Parathyroid adenoma (tissue), 2 donors: ENCODE measurements at regions not wholly inside any gene's neighbourhood (a gene's known extent, or its start where the extent isn't known, plus 50 kb on each side); places are given as distances from the start of the nearest gene placed in this dataset.

Experiments used
- H2AFZ ChIP-seq: fragments of 300-600 bp; sonication (generic); one replicate; pipeline ENCODE4 v1.7.0; 2017; ENCODE audit warnings: antibody characterized with exemption, mild to moderate bottlenecking
- H3K27ac ChIP-seq: fragments of 300-600 bp; sonication (generic); one replicate; pipeline ENCODE4 v1.7.0; 2017
- H3K27me3 ChIP-seq: fragments of 300-600 bp; sonication (generic); one replicate; pipeline ENCODE4 v1.7.0; 2017; ENCODE audit warnings: low read length; ENCODE audit not compliant: control insufficient read depth, insufficient read depth
- H3K36me3 ChIP-seq: fragments of 300-600 bp; sonication (generic); one replicate; pipeline ENCODE4 v1.7.0; 2017; ENCODE audit warnings: low read length; ENCODE audit not compliant: control insufficient read depth, insufficient read depth
- H3K4me1 ChIP-seq: fragments of 300-600 bp; sonication (generic); one replicate; pipeline ENCODE4 v1.7.0; 2017; ENCODE audit warnings: control low read depth
- H3K4me2 ChIP-seq: fragments of 300-600 bp; sonication (generic); one replicate; pipeline ENCODE4 v1.7.0; 2017; ENCODE audit warnings: low read length
- H3K4me3 ChIP-seq: fragments of 300-600 bp; sonication (generic); one replicate; pipeline ENCODE4 v1.7.0; 2017; ENCODE audit warnings: low read depth, low read length
- H3K79me2 ChIP-seq: fragments of 300-600 bp; sonication (generic); one replicate; pipeline ENCODE4 v1.7.0; 2017; ENCODE audit warnings: control low read depth
- H3K9ac ChIP-seq: fragments of 300-600 bp; sonication (generic); one replicate; pipeline ENCODE4 v1.7.0; 2017; ENCODE audit warnings: mild to moderate bottlenecking
- H3K9me3 ChIP-seq: fragments of 300-600 bp; sonication (generic); one replicate; pipeline ENCODE4 v1.7.0; 2017; ENCODE audit warnings: low read length; ENCODE audit not compliant: control insufficient read depth
- CTCF ChIP-seq: fragments of 300-600 bp; sonication (generic); IDR thresholded peaks from one replicate; pipeline ENCODE4 v1.7.0; 2017; ENCODE audit warnings: antibody characterized with exemption, mild to moderate bottlenecking
- donor health status: primary hyperparathyroidism.

- no peak overlapping the region for H3K4me3 ChIP-seq
- H3K79me2 ChIP-seq: no peaks in the 10 kb centered on the region
- H3K9me3 ChIP-seq: no peaks in the 10 kb centered on the region
- H3K9ac ChIP-seq: no peak overlapping the region
- H2AFZ ChIP-seq: no peak overlapping the region
- no peaks in the 10 kb centered on the region for H3K27me3 ChIP-seq
- TF ChIP-seq CTCF: no peak
- no peak overlapping the region for H3K27ac ChIP-seq
- no peaks in the 10 kb centered on the region for H3K36me3 ChIP-seq
- H3K4me1 ChIP-seq: no peaks in the 10 kb centered on the region
- H3K4me2 ChIP-seq: no peak overlapping the region
Measured at GRCh38 chr16:7921345-7921744, 588.7 kb downstream of the RBFOX1 start.

- Histone ChIP-seq H3K9ac (no peak overlapping the region), H3K9me3 (no peaks in the 10 kb centered on the region), H3K36me3 (no peaks in the 10 kb centered on the region), H3K4me2 (no peak overlapping the region), H3K27me3 (no peaks in the 10 kb centered on the region), H3K27ac (no peak overlapping the region), H3K4me3 (no peak overlapping the region), H2AFZ (no peak overlapping the region), H3K79me2 (no peaks in the 10 kb centered on the region), H3K4me1 (no peaks in the 10 kb centered on the region)
- no peak for TF ChIP-seq CTCF
Measured at GRCh38 chr16:7919782-7920181, 587.1 kb downstream of the RBFOX1 start.

- no peak for TF ChIP-seq CTCF
- H3K4me3 ChIP-seq: no peak overlapping the region
- no peaks in the 10 kb centered on the region for H3K27me3 ChIP-seq
- no peak overlapping the region for H3K9ac ChIP-seq
- H3K9me3 ChIP-seq: no peaks in the 10 kb centered on the region
- H3K4me2 ChIP-seq: no peak overlapping the region
- no peaks in the 10 kb centered on the region for H3K79me2 ChIP-seq
- H3K27ac ChIP-seq: no peak overlapping the region
- H3K4me1 ChIP-seq: no peaks in the 10 kb centered on the region
- H3K36me3 ChIP-seq: no peaks in the 10 kb centered on the region
- H2AFZ ChIP-seq: no peak overlapping the region
Measured at GRCh38 chr16:7914748-7915147, 582.1 kb downstream of the RBFOX1 start.

DNA sequence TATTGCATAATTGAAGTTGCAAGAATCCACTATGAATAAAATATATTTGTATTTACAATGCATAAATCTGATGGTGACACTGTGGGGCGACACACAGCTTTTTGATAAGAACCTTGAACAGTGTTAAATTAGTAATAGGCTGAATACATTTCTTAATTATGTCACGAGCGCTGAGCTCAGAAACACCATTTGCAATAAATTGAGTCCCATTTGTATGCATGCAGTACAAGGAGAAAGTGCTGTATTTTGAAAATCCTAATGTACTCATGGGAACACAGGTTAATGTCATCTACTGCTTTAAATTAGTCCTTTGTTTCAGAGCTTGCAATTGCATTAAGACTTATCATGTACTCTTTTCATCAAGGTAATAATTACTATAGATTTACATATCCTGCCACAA is 579.5 kb downstream of the RBFOX1 start:
- Histone ChIP-seq H3K4me3 (no peak overlapping the region), H3K4me2 (no peak overlapping the region), H3K4me1 (no peaks in the 10 kb centered on the region), H3K9ac (no peak overlapping the region), H3K27ac (no peak overlapping the region), H2AFZ (no peak overlapping the region), H3K36me3 (no peaks in the 10 kb centered on the region), H3K27me3 (no peaks in the 10 kb centered on the region), H3K79me2 (no peaks in the 10 kb centered on the region), H3K9me3 (no peaks in the 10 kb centered on the region)
- TF ChIP-seq CTCF: no peak

- Histone ChIP-seq H3K27ac (no peak overlapping the region), H3K79me2 (no peaks in the 10 kb centered on the region), H3K9me3 (no peaks in the 10 kb centered on the region), H2AFZ (no peak overlapping the region), H3K9ac (no peak overlapping the region), H3K4me1 (no peaks in the 10 kb centered on the region), H3K36me3 (no peaks in the 10 kb centered on the region), H3K4me3 (no peak overlapping the region), H3K27me3 (no peaks in the 10 kb centered on the region), H3K4me2 (no peak overlapping the region)
- TF ChIP-seq CTCF: no peak
Measured at GRCh38 chr16:7910116-7910515, 577.5 kb downstream of the RBFOX1 start.
